ENCODE measurements at regions not wholly inside any gene's neighbourhood (a gene's known extent, or its start where the extent isn't known, plus 50 kb on each side); places are given as distances from the start of the nearest gene placed in this dataset.
"Not testable (repeated sequence)": the region's sequence is repeated elsewhere in the genome, so short reads cannot be mapped to it uniquely, and the experiment has no call there.

DNA sequence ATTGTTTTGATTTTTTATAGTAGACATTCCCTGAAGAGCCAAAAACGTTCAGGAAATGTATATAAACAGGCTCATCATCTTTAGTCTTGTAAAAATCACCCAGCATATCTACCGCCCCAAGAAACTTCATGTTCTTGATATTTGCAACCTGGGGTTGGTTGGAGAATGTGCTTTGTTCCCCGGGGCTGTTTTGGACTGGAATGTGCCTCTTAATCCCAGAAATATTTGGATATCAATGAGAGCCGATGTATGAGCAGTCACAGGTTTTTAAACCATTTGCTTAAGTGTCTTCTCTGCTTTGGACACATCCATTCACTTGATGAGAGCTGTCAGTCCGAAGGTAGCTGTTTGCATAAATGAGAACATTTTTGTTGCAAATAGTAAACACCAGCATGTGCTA, 449.7 kb downstream of the PCDH7 start:
- H3K4me1 Mint-ChIP-seq: no peaks in the 10 kb centered on the region
- no peak for ATAC-seq
- H3K9me3 ChIP-seq (ENCODE audit: control insufficient read depth, low read length, poor library complexity, severe bottlenecking): no peaks in the 10 kb centered on the region
- no peaks in the 10 kb centered on the region for H3K36me3 Mint-ChIP-seq (ENCODE audit: low read depth)
- no peaks in the 10 kb centered on the region for H3K27me3 Mint-ChIP-seq
- no peak overlapping the region for H3K4me3 Mint-ChIP-seq
- no peak overlapping the region for H3K27ac Mint-ChIP-seq
- no peak for DNase-seq

DNA sequence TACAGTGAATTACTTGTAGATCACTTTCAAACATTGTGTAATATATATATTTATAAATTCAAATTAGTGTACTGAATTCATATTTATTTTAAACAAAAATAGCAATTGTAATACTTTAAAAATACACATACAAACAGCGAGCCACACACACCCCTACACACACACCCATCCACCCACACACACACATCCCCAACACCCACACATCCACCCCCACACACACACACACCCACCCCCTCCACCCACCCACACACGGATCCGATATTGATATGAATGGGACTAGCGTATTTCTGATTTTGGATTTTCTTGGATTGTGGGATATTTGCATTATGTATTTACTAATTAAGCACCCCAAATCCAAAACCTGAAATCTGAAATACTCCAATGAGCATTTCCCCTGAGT, 451.2 kb downstream of the PCDH7 start:
- H3K27ac Mint-ChIP-seq: no peak overlapping the region
- H3K27me3 Mint-ChIP-seq: no peaks in the 10 kb centered on the region
- DNase-seq: no peak
- no peak for ATAC-seq
- no peaks in the 10 kb centered on the region for H3K4me1 Mint-ChIP-seq
- no peak overlapping the region for H3K4me3 Mint-ChIP-seq
- H3K36me3 Mint-ChIP-seq (ENCODE audit: low read depth): no peaks in the 10 kb centered on the region
- no peaks in the 10 kb centered on the region for H3K9me3 ChIP-seq (ENCODE audit: control insufficient read depth, low read length, poor library complexity, severe bottlenecking)

DNA sequence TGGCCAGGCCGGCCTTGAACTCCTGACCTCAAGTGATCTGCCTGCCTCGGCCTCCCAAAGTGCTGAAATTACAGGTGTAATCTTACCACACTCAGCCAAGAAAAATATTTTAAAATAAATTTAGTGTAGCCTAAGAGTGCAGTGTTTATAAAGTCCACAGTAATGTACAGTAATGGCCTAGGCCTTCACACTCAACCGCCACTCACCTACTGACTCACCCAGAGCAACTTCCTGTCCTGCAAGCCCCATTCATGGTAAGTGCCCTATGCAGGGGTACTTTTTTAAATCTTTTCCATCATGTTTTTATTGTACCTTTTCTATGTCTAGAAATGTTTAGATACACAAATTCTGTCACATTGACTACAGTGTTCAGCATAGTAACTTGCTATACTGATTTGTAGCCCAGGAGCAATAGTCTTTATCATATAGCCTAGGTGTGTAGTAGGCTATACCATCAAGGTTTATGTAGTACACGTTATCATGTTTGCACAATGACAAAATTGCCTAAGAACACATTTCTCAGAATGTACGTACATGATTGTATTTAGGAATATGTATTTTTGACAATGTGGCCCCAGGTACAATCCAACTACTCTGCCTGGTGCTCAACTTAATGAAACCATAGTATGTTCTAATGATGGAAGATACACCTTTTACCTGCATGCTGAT, 455.2 kb downstream of the PCDH7 start:
- no peak for ATAC-seq
- DNase-seq: no peak
- no peaks in the 10 kb centered on the region for H3K4me1 Mint-ChIP-seq
- no peaks in the 10 kb centered on the region for H3K27me3 Mint-ChIP-seq
- no peaks in the 10 kb centered on the region for H3K36me3 Mint-ChIP-seq (ENCODE audit: low read depth)
- H3K9me3 ChIP-seq (ENCODE audit: control insufficient read depth, low read length, poor library complexity, severe bottlenecking): no peaks in the 10 kb centered on the region
- no peak overlapping the region for H3K27ac Mint-ChIP-seq
- H3K4me3 Mint-ChIP-seq: no peak overlapping the region

- H3K27me3 Mint-ChIP-seq: no peaks in the 10 kb centered on the region
- H3K27ac Mint-ChIP-seq: no peak overlapping the region
- H3K4me3 Mint-ChIP-seq: no peak overlapping the region
- H3K9me3 ChIP-seq (ENCODE audit: control insufficient read depth, low read length, poor library complexity, severe bottlenecking): no peaks in the 10 kb centered on the region
- H3K36me3 Mint-ChIP-seq (ENCODE audit: low read depth): no peaks in the 10 kb centered on the region
- no peak for DNase-seq
- no peak for ATAC-seq
- no peaks in the 10 kb centered on the region for H3K4me1 Mint-ChIP-seq
These were observed 463.1 kb downstream of the PCDH7 start for GRCh38 chr4:31183256-31183655.

GRCh38 chr4:31185014-31185585, 464.9 kb downstream of the PCDH7 start:
- Mint-ChIP-seq H3K4me3 (no peak overlapping the region), H3K36me3 (ENCODE audit: low read depth) (no peaks in the 10 kb centered on the region), H3K4me1 (no peaks in the 10 kb centered on the region), H3K27me3 (no peaks in the 10 kb centered on the region), H3K27ac (no peak overlapping the region)
- no peak for DNase-seq
- ATAC-seq: no peak
- no peaks in the 10 kb centered on the region for H3K9me3 ChIP-seq (ENCODE audit: control insufficient read depth, low read length, poor library complexity, severe bottlenecking)

DNA sequence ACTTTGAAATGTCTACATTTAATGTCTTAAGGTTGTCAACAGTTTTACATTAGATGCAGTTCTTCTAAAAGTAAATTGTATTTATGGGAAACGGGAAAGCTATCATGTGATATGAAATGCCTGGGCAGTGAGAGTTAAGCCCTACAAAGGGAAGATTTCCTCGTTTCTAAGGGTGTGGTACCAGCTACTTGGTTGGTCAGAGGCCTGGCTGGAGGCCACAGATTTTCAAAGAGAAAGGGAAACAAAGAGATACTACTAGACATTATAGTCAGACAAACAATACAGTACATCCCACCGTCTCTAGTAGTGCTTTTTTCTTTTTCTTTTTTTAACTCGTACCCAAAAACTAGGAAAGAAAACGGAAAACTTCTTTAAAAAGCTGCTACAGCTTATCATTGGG, 467.8 kb downstream of the PCDH7 start:
- no peak for ATAC-seq
- Mint-ChIP-seq H3K4me1 (no peaks in the 10 kb centered on the region), H3K36me3 (ENCODE audit: low read depth) (no peaks in the 10 kb centered on the region), H3K4me3 (no peak overlapping the region), H3K27me3 (no peaks in the 10 kb centered on the region), H3K27ac (no peak overlapping the region)
- DNase-seq: no peak
- H3K9me3 ChIP-seq (ENCODE audit: control insufficient read depth, low read length, poor library complexity, severe bottlenecking): no peaks in the 10 kb centered on the region

DNA sequence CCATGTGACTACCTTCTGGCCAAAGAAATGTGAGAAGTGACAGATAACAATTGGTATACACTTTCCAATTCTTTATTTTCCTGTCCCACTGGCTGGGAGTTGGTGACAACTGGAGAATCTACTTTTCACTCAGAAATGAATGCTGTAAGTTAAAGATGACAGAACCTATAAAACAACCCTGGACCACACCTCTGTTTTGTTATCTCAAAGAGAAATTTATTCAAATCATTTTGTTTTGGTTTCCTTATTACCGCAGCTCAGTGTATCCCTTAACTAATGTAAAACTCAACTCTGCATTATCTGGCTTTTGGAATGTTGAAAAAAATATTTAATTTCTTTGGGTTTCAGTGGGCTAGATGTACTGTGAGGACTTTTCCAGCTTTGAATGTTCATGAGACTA, 469.8 kb downstream of the PCDH7 start:
- H3K27me3 Mint-ChIP-seq: no peaks in the 10 kb centered on the region
- no peaks in the 10 kb centered on the region for H3K9me3 ChIP-seq (ENCODE audit: control insufficient read depth, low read length, poor library complexity, severe bottlenecking)
- DNase-seq: no peak
- H3K4me1 Mint-ChIP-seq: no peaks in the 10 kb centered on the region
- no peak overlapping the region for H3K27ac Mint-ChIP-seq
- no peak overlapping the region for H3K4me3 Mint-ChIP-seq
- H3K36me3 Mint-ChIP-seq (ENCODE audit: low read depth): no peaks in the 10 kb centered on the region
- no peak for ATAC-seq

DNA sequence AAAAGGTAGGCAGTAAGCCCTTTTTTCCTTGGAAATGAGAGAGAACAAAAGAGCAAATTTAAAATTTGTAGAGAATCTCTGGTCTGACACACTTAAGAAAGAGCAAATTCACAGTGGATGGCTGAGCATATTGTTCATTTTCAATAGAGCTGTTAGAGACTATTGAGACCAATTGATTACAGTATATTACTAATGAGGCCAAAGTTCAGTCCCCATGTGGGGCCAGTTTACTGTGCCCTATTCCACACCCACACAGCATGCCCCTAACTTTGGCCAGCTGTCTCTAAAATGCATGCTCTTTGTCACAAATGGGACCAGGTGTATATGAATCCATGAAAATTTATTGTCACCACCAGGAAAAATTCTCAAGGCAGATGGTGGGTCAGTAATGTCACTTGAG, 470.5 kb downstream of the PCDH7 start:
- H3K27me3 Mint-ChIP-seq: no peaks in the 10 kb centered on the region
- DNase-seq (no peak), ATAC-seq (no peak)
- H3K36me3 Mint-ChIP-seq (ENCODE audit: low read depth): no peaks in the 10 kb centered on the region
- no peaks in the 10 kb centered on the region for H3K4me1 Mint-ChIP-seq
- H3K9me3 ChIP-seq (ENCODE audit: control insufficient read depth, low read length, poor library complexity, severe bottlenecking): no peaks in the 10 kb centered on the region
- no peak overlapping the region for H3K27ac Mint-ChIP-seq
- no peak overlapping the region for H3K4me3 Mint-ChIP-seq

DNA sequence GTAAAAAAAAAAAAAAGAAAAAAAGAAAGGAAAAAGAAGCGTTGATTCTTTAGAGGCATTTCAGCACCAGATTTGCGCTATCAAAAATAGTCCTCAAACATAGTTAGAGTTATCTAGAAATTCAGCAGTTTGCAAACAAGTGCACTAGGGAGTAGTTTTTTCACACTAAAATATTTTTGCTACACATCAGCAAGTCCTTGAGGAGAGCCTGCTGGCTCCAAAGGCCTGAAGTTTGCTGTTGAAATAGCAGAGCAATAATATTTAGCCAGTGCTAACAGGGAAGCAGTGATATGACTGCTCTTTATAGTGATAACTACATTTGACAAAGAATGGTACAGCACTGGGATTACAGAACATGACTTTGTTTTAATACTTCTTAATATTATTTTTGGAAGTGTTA, 472.2 kb downstream of the PCDH7 start:
- Mint-ChIP-seq H3K27me3 (no peaks in the 10 kb centered on the region), H3K4me3 (no peak overlapping the region), H3K27ac (no peak overlapping the region), H3K4me1 (no peaks in the 10 kb centered on the region), H3K36me3 (ENCODE audit: low read depth) (no peaks in the 10 kb centered on the region)
- ATAC-seq: no peak
- no peak for DNase-seq
- H3K9me3 ChIP-seq (ENCODE audit: control insufficient read depth, low read length, poor library complexity, severe bottlenecking): no peaks in the 10 kb centered on the region

DNA sequence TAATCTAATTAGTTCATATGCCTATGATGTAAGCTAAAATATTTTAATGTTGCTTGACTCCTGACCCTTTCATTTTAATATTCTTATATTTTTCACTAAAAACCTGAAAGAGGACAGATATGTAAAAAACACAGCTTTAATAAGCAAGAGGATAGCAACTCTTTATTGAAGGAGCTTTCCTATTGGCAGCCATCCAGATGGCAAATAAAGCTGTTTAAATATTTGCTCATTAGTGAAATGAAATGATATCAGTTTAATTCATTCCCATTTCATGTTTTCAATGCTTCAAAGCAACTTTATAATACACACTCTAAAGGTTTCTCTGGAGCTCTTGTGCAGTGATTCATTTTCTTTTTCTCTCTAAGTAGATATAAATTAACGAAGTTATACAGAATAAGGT, 473.4 kb downstream of the PCDH7 start:
- Mint-ChIP-seq H3K4me1 (no peaks in the 10 kb centered on the region), H3K27me3 (no peaks in the 10 kb centered on the region), H3K4me3 (no peak overlapping the region), H3K36me3 (ENCODE audit: low read depth) (no peaks in the 10 kb centered on the region), H3K27ac (no peak overlapping the region)
- H3K9me3 ChIP-seq (ENCODE audit: control insufficient read depth, low read length, poor library complexity, severe bottlenecking): no peaks in the 10 kb centered on the region
- ATAC-seq (no peak), DNase-seq (no peak)

GRCh38 chr4:31194823-31195222, 474.7 kb downstream of the PCDH7 start:
- Mint-ChIP-seq H3K27ac (no peak overlapping the region), H3K4me1 (no peaks in the 10 kb centered on the region), H3K4me3 (no peak overlapping the region), H3K27me3 (no peaks in the 10 kb centered on the region), H3K36me3 (ENCODE audit: low read depth) (no peaks in the 10 kb centered on the region)
- H3K9me3 ChIP-seq (ENCODE audit: control insufficient read depth, low read length, poor library complexity, severe bottlenecking): no peaks in the 10 kb centered on the region
- ATAC-seq (no peak), DNase-seq (no peak)

GRCh38 chr4:31199644-31200043, 479.5 kb downstream of the PCDH7 start:
- DNase-seq: no peak
- no peaks in the 10 kb centered on the region for H3K4me1 Mint-ChIP-seq
- no peaks in the 10 kb centered on the region for H3K36me3 Mint-ChIP-seq (ENCODE audit: low read depth)
- H3K4me3 Mint-ChIP-seq: no peak overlapping the region
- no peaks in the 10 kb centered on the region for H3K27me3 Mint-ChIP-seq
- no peaks in the 10 kb centered on the region for H3K9me3 ChIP-seq (ENCODE audit: control insufficient read depth, low read length, poor library complexity, severe bottlenecking)
- no peak for ATAC-seq
- no peak overlapping the region for H3K27ac Mint-ChIP-seq

GRCh38 chr4:31202054-31202453, 481.9 kb downstream of the PCDH7 start:
- not testable (repeated sequence) for H3K27ac Mint-ChIP-seq; H3K9me3 ChIP-seq (ENCODE audit: control insufficient read depth, low read length, poor library complexity, severe bottlenecking); ATAC-seq; DNase-seq; H3K27me3 Mint-ChIP-seq; H3K36me3 Mint-ChIP-seq (ENCODE audit: low read depth); H3K4me3 Mint-ChIP-seq; H3K4me1 Mint-ChIP-seq

GRCh38 chr4:31204874-31205273, 484.7 kb downstream of the PCDH7 start:
- no peak for ATAC-seq
- Mint-ChIP-seq H3K27me3 (no peaks in the 10 kb centered on the region), H3K27ac (no peak overlapping the region), H3K36me3 (ENCODE audit: low read depth) (no peaks in the 10 kb centered on the region), H3K4me1 (no peaks in the 10 kb centered on the region), H3K4me3 (no peak overlapping the region)
- no peak for DNase-seq
- H3K9me3 ChIP-seq (ENCODE audit: control insufficient read depth, low read length, poor library complexity, severe bottlenecking): no peaks in the 10 kb centered on the region

All from T-helper 17 cell (primary cell).